ENCODE measurements at regions not wholly inside any gene's neighbourhood (a gene's known extent, or its start where the extent isn't known, plus 50 kb on each side); places are given as distances from the start of the nearest gene placed in this dataset.
A peak's percentile ranks its signal among the peaks of the same experiment; 100 is the strongest.
"Not testable (repeated sequence)": the region's sequence is repeated elsewhere in the genome, so short reads cannot be mapped to it uniquely, and the experiment has no call there.

GRCh38 chr4:128428397-128428796 is 140.8 kb upstream of the PGRMC2 start:
- no peak overlapping the region for H3K4me3 ChIP-seq
- CTCF ChIA-PET = interaction anchor here (1.2 to 1.7 kb wide), 2 partner anchors 48 to 236 kb away, joined by 3 to 8 read pairs; no protein-coding TSS in a partner anchor

GRCh38 chr4:128427832-128428366 is 140.3 kb upstream of the PGRMC2 start:
- no peaks in the 10 kb centered on the region for H4K20me1 ChIP-seq (ENCODE audit: insufficient read depth)
- H3K27me3 ChIP-seq (ENCODE audit: insufficient read depth, low read depth) = no peaks in the 10 kb centered on the region
- DNase-seq = peak; percentile 80 to 89
- no peak overlapping the region for H3K27ac ChIP-seq
- H3K9me2 ChIP-seq (ENCODE audit: insufficient read depth) = no peaks in the 10 kb centered on the region
- ChIA-PET CTCF (interaction anchor here (0.8 to 1.7 kb wide), 4 partner anchors 48 to 236 kb away, joined by 3 to 8 read pairs (median 3); partner anchors contain the start of gene PGRMC2), POLR2A (ENCODE audit: unreplicated experiment) (interaction anchor here (0.5 to 0.7 kb wide), 3 partner anchors 108 to 142 kb away, joined by 3 to 19 read pairs (median 3); partner anchors contain the start of gene PGRMC2)
- no TSS peak for BruUV-seq (replicated peaks)
- no peak overlapping the region for H3K4me3 ChIP-seq
- intact Hi-C loops (cut with micrococcal nuclease; ENCODE audit: unreplicated experiment) = loop anchor here (1.0 to 5.0 kb wide), 10 partner anchors 41 to 664 kb away; partner anchors contain the start of genes LARP1B and SCLT1
- no peaks in the 10 kb centered on the region for H3K79me2 ChIP-seq (ENCODE audit: low read depth)
- no peaks in the 10 kb centered on the region for H3K36me3 ChIP-seq (ENCODE audit: low read depth)
- peaks cover 10% of the 10 kb centered on the region; the same call in 1 of the 2 replicates for H3K4me1 ChIP-seq (replicated peaks; ENCODE audit: insufficient read depth)
- TF ChIP-seq EZH2 (IDR thresholded peaks at IDR 0.05; ENCODE audit: low read depth) (no peak), CTCF (conservative IDR thresholded peaks at IDR 0.05) (peak; percentile 72)
- no peaks in the 10 kb centered on the region for H3F3A ChIP-seq (ENCODE audit: insufficient read depth, low read depth)
- no peak overlapping the region for H2AFZ ChIP-seq
- H3K4me2 ChIP-seq = peak overlapping the region; percentile 18
- no peaks in the 10 kb centered on the region for H3K9me3 ChIP-seq (ENCODE audit: insufficient read depth, low read depth)

More at GRCh38 chr4:128428397-128428796, 140.8 kb upstream of the PGRMC2 start:
- no peak overlapping the region for H2AFZ ChIP-seq
- H4K20me1 ChIP-seq (ENCODE audit: insufficient read depth) = no peaks in the 10 kb centered on the region
- no peaks in the 10 kb centered on the region for H3K9me2 ChIP-seq (ENCODE audit: insufficient read depth)
- TF ChIP-seq CTCF (conservative IDR thresholded peaks at IDR 0.05) (no peak), EZH2 (IDR thresholded peaks at IDR 0.05; ENCODE audit: low read depth) (no peak)
- peaks cover 10% of the 10 kb centered on the region; the same call in 1 of the 2 replicates for H3K4me1 ChIP-seq (replicated peaks; ENCODE audit: insufficient read depth)
- no peaks in the 10 kb centered on the region for H3K79me2 ChIP-seq (ENCODE audit: low read depth)
- intact Hi-C loops (cut with micrococcal nuclease; ENCODE audit: unreplicated experiment) = loop anchor here (1.0 to 5.0 kb wide), 10 partner anchors 41 to 664 kb away; partner anchors contain the start of genes LARP1B and SCLT1
- no peaks in the 10 kb centered on the region for H3K27me3 ChIP-seq (ENCODE audit: insufficient read depth, low read depth)
- BruUV-seq (replicated peaks) = no TSS peak
- no peak for DNase-seq
- no peaks in the 10 kb centered on the region for H3F3A ChIP-seq (ENCODE audit: insufficient read depth, low read depth)
- POLR2A ChIA-PET (ENCODE audit: unreplicated experiment) = no interaction called here
- H3K27ac ChIP-seq = no peak overlapping the region
- H3K4me2 ChIP-seq = peak overlapping the region; percentile 18; the same call in 1 of the 2 replicates
- no peaks in the 10 kb centered on the region for H3K36me3 ChIP-seq (ENCODE audit: low read depth)
- no peaks in the 10 kb centered on the region for H3K9me3 ChIP-seq (ENCODE audit: insufficient read depth, low read depth)

- ChIA-PET CTCF (no interaction called here), POLR2A (ENCODE audit: unreplicated experiment) (no interaction called here)
- no peaks in the 10 kb centered on the region for H3K27me3 ChIP-seq (ENCODE audit: insufficient read depth, low read depth)
- TF ChIP-seq EZH2 (IDR thresholded peaks at IDR 0.05; ENCODE audit: low read depth) (no peak), CTCF (conservative IDR thresholded peaks at IDR 0.05) (no peak)
- no peak for DNase-seq
- no peak overlapping the region for H3K4me3 ChIP-seq
- no peak overlapping the region for H3K4me2 ChIP-seq
- H2AFZ ChIP-seq = no peak overlapping the region
- H3F3A ChIP-seq (ENCODE audit: insufficient read depth, low read depth) = no peaks in the 10 kb centered on the region
- H4K20me1 ChIP-seq (ENCODE audit: insufficient read depth) = no peaks in the 10 kb centered on the region
- intact Hi-C loops (cut with micrococcal nuclease; ENCODE audit: unreplicated experiment) = loop anchor here (5.0 kb wide), 2 partner anchors 363 to 667 kb away; partner anchors contain the start of genes LARP1B and SCLT1
- H3K27ac ChIP-seq = no peak overlapping the region
- H3K79me2 ChIP-seq (ENCODE audit: low read depth) = no peaks in the 10 kb centered on the region
- no peaks in the 10 kb centered on the region for H3K9me2 ChIP-seq (ENCODE audit: insufficient read depth)
- no TSS peak for BruUV-seq (replicated peaks)
- peaks cover 10% of the 10 kb centered on the region; the same call in 1 of the 2 replicates for H3K4me1 ChIP-seq (replicated peaks; ENCODE audit: insufficient read depth)
- H3K9me3 ChIP-seq (ENCODE audit: insufficient read depth, low read depth) = no peaks in the 10 kb centered on the region
- H3K36me3 ChIP-seq (ENCODE audit: low read depth) = no peaks in the 10 kb centered on the region
These were observed 137.2 kb upstream of the PGRMC2 start for GRCh38 chr4:128424527-128425497.

GRCh38 chr4:128422296-128422695 is 134.7 kb upstream of the PGRMC2 start:
- H3K9me3 ChIP-seq (ENCODE audit: insufficient read depth, low read depth); BruUV-seq (replicated peaks); H2AFZ ChIP-seq; H3K27ac ChIP-seq; POLR2A ChIA-PET (ENCODE audit: unreplicated experiment); H3K79me2 ChIP-seq (ENCODE audit: low read depth); H3K4me1 ChIP-seq (replicated peaks; ENCODE audit: insufficient read depth); DNase-seq; H4K20me1 ChIP-seq (ENCODE audit: insufficient read depth); H3K36me3 ChIP-seq (ENCODE audit: low read depth); H3F3A ChIP-seq (ENCODE audit: insufficient read depth, low read depth); H3K4me3 ChIP-seq; CTCF ChIA-PET; intact Hi-C loops (cut with micrococcal nuclease; ENCODE audit: unreplicated experiment); H3K27me3 ChIP-seq (ENCODE audit: insufficient read depth, low read depth); H3K4me2 ChIP-seq; H3K9me2 ChIP-seq (ENCODE audit: insufficient read depth): not testable (repeated sequence)
